H1 (cell line): ENCODE measurements at regions not wholly inside any gene's neighbourhood (a gene's known extent, or its start where the extent isn't known, plus 50 kb on each side); places are given as distances from the start of the nearest gene placed in this dataset.

ENCODE experiments used
- CTCF ChIA-PET: fragments of 300-600 bp; sonication (Branson Sonifier 250); formaldehyde crosslinking; loops from one replicate; lab custom pipeline; 2021; ENCODE audit not compliant: partially characterized antibody; lab: Charles Lee
- POLR2A ChIA-PET: fragments of 300-600 bp; sonication (Branson Sonifier 250); formaldehyde crosslinking; loops from one replicate; lab custom pipeline; 2021; ENCODE audit warnings: inconsistent platforms; ENCODE audit not compliant: partially characterized antibody; lab: Charles Lee
- DNase-seq, 2 experiments: peaks; one replicate each; pipeline versions ENCODE4 v3.0.0 to v3.0.0-alpha.2; 2010 to 2022; ENCODE audit warnings: low spot score in 2 of 2, low read depth in 1 of 2, mixed read lengths in 1 of 2
- FAIRE-seq: peaks from 2 replicates; lab custom pipeline; 2011; peaks lifted over from hg19 to GRCh38; lab: Jason Lieb, UNC
- H2AFZ ChIP-seq: 2 replicates; pipeline ENCODE4 v1.8.1; 2012; ENCODE audit warnings: low read length, inconsistent platforms
- H2AK5ac ChIP-seq: 2 replicates; pipeline ENCODE4 v1.6.1; 2013; ENCODE audit warnings: low read depth, low read length
- H2BK120ac ChIP-seq: replicated peaks from 2 replicates; pipeline ENCODE3; 2013; ENCODE audit warnings: low read depth, low read length, inconsistent platforms
- H2BK12ac ChIP-seq: 2 replicates; pipeline ENCODE4 v1.6.1; 2013; ENCODE audit warnings: low read depth, low read length
- H2BK15ac ChIP-seq: 2 replicates; pipeline ENCODE4 v1.6.1; 2013; ENCODE audit warnings: low read length
- H2BK20ac ChIP-seq: 2 replicates; pipeline ENCODE4 v1.6.1; 2013; ENCODE audit warnings: low read length
- H2BK5ac ChIP-seq: 2 replicates; pipeline ENCODE4 v1.6.1; 2013; ENCODE audit warnings: low read depth, low read length
- H3K14ac ChIP-seq: 2 replicates; pipeline ENCODE4 v1.6.1; 2013; ENCODE audit warnings: inconsistent platforms; ENCODE audit not compliant: insufficient read length
- H3K18ac ChIP-seq: 2 replicates; pipeline ENCODE4 v1.6.1; 2013; ENCODE audit warnings: low read length; ENCODE audit errors: extremely low read depth
- H3K23ac ChIP-seq: 2 replicates; pipeline ENCODE4 v1.6.1; 2013; ENCODE audit warnings: inconsistent platforms; ENCODE audit not compliant: insufficient read length
- H3K23me2 ChIP-seq: 2 replicates; pipeline ENCODE4 v1.6.1; 2013; ENCODE audit warnings: low read depth, low read length
- H3K27ac ChIP-seq: 2 replicates; pipeline ENCODE4 v1.6.1; 2011; ENCODE audit warnings: low read depth, low read length, inconsistent platforms
- H3K27me3 ChIP-seq, 4 experiments: replicated peaks in 1 of 4; 1 replicate in 1 of 4; 2 replicates in 3 of 4; pipeline versions ENCODE4 v1.6.1 to v1.8.1; 2011 to 2013; ENCODE audit warnings: low read length in 3 of 4, mild to moderate bottlenecking in 3 of 4, inconsistent platforms in 2 of 4, mixed read lengths in 2 of 4, moderate library complexity in 1 of 4; ENCODE audit not compliant: control insufficient read depth in 3 of 4, insufficient read depth in 3 of 4; ENCODE audit errors: extremely low read depth in 1 of 4
- H3K36me3 ChIP-seq, 4 experiments: 2 replicates each; pipeline versions ENCODE4 v1.6.1 to v1.8.1; 2011 to 2013; ENCODE audit warnings: mild to moderate bottlenecking in 4 of 4, low read length in 3 of 4, moderate library complexity in 2 of 4, control low read depth in 1 of 4, inconsistent platforms in 1 of 4; ENCODE audit not compliant: insufficient read depth in 4 of 4, control insufficient read depth in 2 of 4
- H3K4ac ChIP-seq: replicated peaks from 2 replicates; pipeline ENCODE3; 2013; ENCODE audit warnings: low read length, low read depth, mixed read lengths, inconsistent platforms; ENCODE audit not compliant: insufficient read length
- H3K4me1 ChIP-seq, 4 experiments: replicated peaks in 1 of 4; 1 replicate in 1 of 4; 2 replicates in 3 of 4; pipeline versions ENCODE4 v1.6.1 to v1.8.1; 2011 to 2013; ENCODE audit warnings: low read length in 3 of 4, inconsistent platforms in 2 of 4, mixed read lengths in 1 of 4; ENCODE audit not compliant: insufficient read depth in 4 of 4, control insufficient read depth in 3 of 4
- H3K4me2 ChIP-seq, 2 experiments: 2 replicates each; pipeline versions ENCODE4 v1.6.1 to v1.8.1; 2011 to 2013; ENCODE audit warnings: low read depth in 2 of 2, low read length in 2 of 2, control low read depth in 1 of 2, inconsistent platforms in 1 of 2, mild to moderate bottlenecking in 1 of 2; ENCODE audit not compliant: insufficient read depth in 1 of 2
- H3K4me3 ChIP-seq, 4 experiments: fragments of 200-600, 300-600 bp in 1 of 4; sonication (generic), shearing (Covaris generic), sonication (Bioruptor Twin) in 1 of 4; 2 replicates each; pipeline versions ENCODE4 v1.5.1 to v1.8.1; 2011 to 2016; ENCODE audit warnings: low read length in 4 of 4, low read depth in 3 of 4, control low read depth in 2 of 4, inconsistent platforms in 2 of 4, mild to moderate bottlenecking in 2 of 4, mixed read lengths in 1 of 4, moderate library complexity in 1 of 4; ENCODE audit not compliant: insufficient read depth in 2 of 4; ENCODE audit errors: extremely low read depth in 1 of 4
- H3K56ac ChIP-seq: replicated peaks from 2 replicates; pipeline ENCODE3; 2013; ENCODE audit warnings: low read depth, mild to moderate bottlenecking, mixed read lengths, low read length, inconsistent platforms; ENCODE audit not compliant: insufficient read length
- H3K79me1 ChIP-seq: 2 replicates; pipeline ENCODE4 v1.6.1; 2013; ENCODE audit warnings: low read depth, low read length, control low read depth
- H3K79me2 ChIP-seq, 2 experiments: 2 replicates each; pipeline versions ENCODE4 v1.6.1 to v1.8.1; 2012 to 2013; ENCODE audit warnings: low read length in 2 of 2, mild to moderate bottlenecking in 2 of 2, inconsistent platforms in 1 of 2; ENCODE audit not compliant: insufficient read depth in 2 of 2, control insufficient read depth in 1 of 2
- H3K9ac ChIP-seq, 4 experiments: replicated peaks in 1 of 4; 1 replicate in 1 of 4; 2 replicates in 3 of 4; pipeline versions ENCODE4 v1.6.1 to v1.8.1; 2011 to 2013; ENCODE audit warnings: low read depth in 3 of 4, low read length in 3 of 4, control low read depth in 2 of 4, mild to moderate bottlenecking in 2 of 4, moderate library complexity in 2 of 4, inconsistent platforms in 1 of 4; ENCODE audit errors: extremely low read depth in 1 of 4
- H3K9me3 ChIP-seq, 2 experiments: 2 replicates each; pipeline versions ENCODE4 v1.6.1 to v1.8.1; 2012 to 2013; ENCODE audit warnings: mild to moderate bottlenecking in 2 of 2, moderate library complexity in 2 of 2, control low read depth in 1 of 2, inconsistent platforms in 1 of 2, low read depth in 1 of 2, low read length in 1 of 2, mixed read lengths in 1 of 2; ENCODE audit not compliant: insufficient read depth in 2 of 2
- H4K20me1 ChIP-seq, 2 experiments: replicated peaks in 1 of 2; 2 replicates each; pipeline versions ENCODE3 to v1.8.1; 2011 to 2013; ENCODE audit warnings: inconsistent platforms in 2 of 2, low read length in 2 of 2, mild to moderate bottlenecking in 1 of 2; ENCODE audit not compliant: insufficient read depth in 2 of 2, control insufficient read depth in 1 of 2
- H4K5ac ChIP-seq: 2 replicates; pipeline ENCODE4 v1.6.1; 2013; ENCODE audit warnings: low read length, low read depth, mixed read lengths, inconsistent platforms; ENCODE audit not compliant: insufficient read length
- H4K8ac ChIP-seq: 2 replicates; pipeline ENCODE4 v1.8.0; 2013; ENCODE audit warnings: mild to moderate bottlenecking, moderate library complexity, low read length, inconsistent platforms; ENCODE audit not compliant: insufficient read depth; ENCODE audit errors: extremely low read depth
- H4K91ac ChIP-seq: replicated peaks from 2 replicates; pipeline ENCODE3; 2013; ENCODE audit warnings: low read length, mixed read lengths, inconsistent platforms; ENCODE audit not compliant: insufficient read length
- GABPA ChIP-seq: IDR thresholded peaks from 2 replicates; pipeline ENCODE4 v1.6.1; 2011; ENCODE audit warnings: mild to moderate bottlenecking, low read length, moderate library complexity, borderline replicate concordance; ENCODE audit not compliant: insufficient read depth
- GTF2F1 ChIP-seq: IDR thresholded peaks from 2 replicates; pipeline ENCODE4 v1.6.1; 2012; ENCODE audit warnings: low read depth, low read length, improper control_type of control experiment, borderline replicate concordance
- JUND ChIP-seq: IDR thresholded peaks from 2 replicates; pipeline ENCODE4 v1.6.1; 2011; ENCODE audit warnings: mild to moderate bottlenecking, improper control_type of control experiment, low read length
- KDM5A ChIP-seq: fragments of 200-600 bp; IDR thresholded peaks from 2 replicates; pipeline ENCODE4 v1.7.1; 2012; ENCODE audit warnings: mild to moderate bottlenecking, low read length, inconsistent platforms, mixed read lengths
- PHF8 ChIP-seq: fragments of 200-600 bp; sonication (generic); conservative IDR thresholded peaks from 2 replicates; pipeline ENCODE4 v1.7.1; 2012; ENCODE audit warnings: low read depth, mild to moderate bottlenecking, inconsistent platforms, low read length, moderate library complexity
- RFX5 ChIP-seq: IDR thresholded peaks from 2 replicates; pipeline ENCODE4 v1.6.1; 2011; ENCODE audit warnings: low read depth, low read length, improper control_type of control experiment, borderline replicate concordance
- SAP30 ChIP-seq: fragments of 300-600 bp; sonication (generic); IDR thresholded peaks from 2 replicates; pipeline ENCODE4 v1.7.1; 2012; ENCODE audit warnings: low read length, moderate library complexity, mild to moderate bottlenecking, inconsistent platforms; ENCODE audit not compliant: insufficient read depth, insufficient replicate concordance
- SIN3A ChIP-seq, 2 experiments: IDR thresholded peaks in 1 of 2; conservative IDR thresholded peaks in 1 of 2; 2 replicates each; pipeline ENCODE4 v1.6.1; 2011 to 2012; ENCODE audit warnings: low read length in 2 of 2, improper control_type of control experiment in 1 of 2, low read depth in 1 of 2, mild to moderate bottlenecking in 1 of 2
- SP1 ChIP-seq: IDR thresholded peaks from 2 replicates; pipeline ENCODE4 v1.6.1; 2011; ENCODE audit warnings: low read depth, low read length
- TAF7 ChIP-seq: optimal IDR thresholded peaks from 2 replicates; pipeline ENCODE3; 2011; ENCODE audit warnings: low read depth, mild to moderate bottlenecking, inconsistent platforms, low read length, moderate library complexity, borderline replicate concordance
- TBP ChIP-seq: IDR thresholded peaks from 2 replicates; pipeline ENCODE4 v1.6.1; 2011; ENCODE audit warnings: low read depth, low read length, improper control_type of control experiment
- WGBS, 2 experiments: shearing (Covaris generic) in 1 of 2; methylation state at CpG; one replicate each; pipeline versions ENCODE4 v1.1.6 to v1.1.7; 2013 to 2015; ENCODE audit warnings: low lambda C conversion rate in 2 of 2, mixed read lengths in 2 of 2, inconsistent platforms in 1 of 2, low coverage in 1 of 2, missing lambda C conversion rate in 1 of 2; ENCODE audit not compliant: insufficient replicate concordance in 2 of 2, insufficient coverage in 1 of 2, insufficient read length in 1 of 2; ENCODE audit errors: extremely low coverage in 1 of 2, missing lambda C conversion rate in 1 of 2; 5-methylcytosine and 5-hydroxymethylcytosine counted together
- TF ChIP-seq, protein P1 (sequence below), 3 experiments: IDR thresholded peaks; 1 replicate in 2 of 3; 2 replicates in 1 of 3; pipeline versions ENCODE4 v1.5.1 to v1.6.1; 2011; ENCODE audit warnings: low read length in 3 of 3, mild to moderate bottlenecking in 3 of 3, inconsistent platforms in 2 of 3, low read depth in 1 of 3, moderate library complexity in 1 of 3; ENCODE audit not compliant: insufficient read depth in 1 of 3; ENCODE audit errors: control extremely low read depth in 1 of 3

- no peak overlapping the region for H2BK120ac ChIP-seq
- no peak overlapping the region for H3K23ac ChIP-seq
- no peak overlapping the region for H3K9ac ChIP-seq
- H3K23me2 ChIP-seq = no peaks in the 10 kb centered on the region
- H3K18ac ChIP-seq = no peak overlapping the region
- DNase-seq (no peak), FAIRE-seq (no peak)
- H3K79me1 ChIP-seq = no peaks in the 10 kb centered on the region
- CTCF ChIA-PET = interaction anchor here (1.3 kb wide), 1 partner anchor 9 kb away, joined by 4 read pairs; no protein-coding TSS in a partner anchor
- H2AFZ ChIP-seq = no peak overlapping the region
- no peak overlapping the region for H2BK15ac ChIP-seq
- 95% methylated on average over 1 of the region's 1 CpG; no CpG with 5 or more reads in 1 of the 2 experiments for WGBS, 2 experiments
- no peak overlapping the region for H3K56ac ChIP-seq
- POLR2A ChIA-PET = no interaction called here
- no peaks in the 10 kb centered on the region for H3K4me1 ChIP-seq
- H3K9me3 ChIP-seq = no peaks in the 10 kb centered on the region
- no peak overlapping the region for H2BK12ac ChIP-seq
- H3K27ac ChIP-seq = no peak overlapping the region
- no peak for TF ChIP-seq SP1
- TF ChIP-seq GTF2F1 = no peak
- TF ChIP-seq, protein P1, sequence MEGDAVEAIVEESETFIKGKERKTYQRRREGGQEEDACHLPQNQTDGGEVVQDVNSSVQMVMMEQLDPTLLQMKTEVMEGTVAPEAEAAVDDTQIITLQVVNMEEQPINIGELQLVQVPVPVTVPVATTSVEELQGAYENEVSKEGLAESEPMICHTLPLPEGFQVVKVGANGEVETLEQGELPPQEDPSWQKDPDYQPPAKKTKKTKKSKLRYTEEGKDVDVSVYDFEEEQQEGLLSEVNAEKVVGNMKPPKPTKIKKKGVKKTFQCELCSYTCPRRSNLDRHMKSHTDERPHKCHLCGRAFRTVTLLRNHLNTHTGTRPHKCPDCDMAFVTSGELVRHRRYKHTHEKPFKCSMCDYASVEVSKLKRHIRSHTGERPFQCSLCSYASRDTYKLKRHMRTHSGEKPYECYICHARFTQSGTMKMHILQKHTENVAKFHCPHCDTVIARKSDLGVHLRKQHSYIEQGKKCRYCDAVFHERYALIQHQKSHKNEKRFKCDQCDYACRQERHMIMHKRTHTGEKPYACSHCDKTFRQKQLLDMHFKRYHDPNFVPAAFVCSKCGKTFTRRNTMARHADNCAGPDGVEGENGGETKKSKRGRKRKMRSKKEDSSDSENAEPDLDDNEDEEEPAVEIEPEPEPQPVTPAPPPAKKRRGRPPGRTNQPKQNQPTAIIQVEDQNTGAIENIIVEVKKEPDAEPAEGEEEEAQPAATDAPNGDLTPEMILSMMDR (IDR thresholded peaks at IDR 0.05; ENCODE audit: control extremely low read depth in 1 of 3, insufficient read depth in 1 of 3, low read depth in 1 of 3, low read length in 3 of 3) = no peak
- no peak for TF ChIP-seq RFX5
- no peak for TF ChIP-seq SAP30
- no peak for TF ChIP-seq GABPA
- TF ChIP-seq JUND = no peak
- TF ChIP-seq KDM5A = no peak
- TF ChIP-seq PHF8 = no peak
- TF ChIP-seq SIN3A (conservative IDR thresholded peaks at IDR 0.05 in 1 of 2, IDR thresholded peaks at IDR 0.05 in 1 of 2; ENCODE audit: low read depth in 1 of 2, low read length in 2 of 2) = no peak
- TF ChIP-seq TAF7 = no peak
- TF ChIP-seq TBP = no peak
- no peak overlapping the region for H3K4ac ChIP-seq
- H3K14ac ChIP-seq = no peak overlapping the region
- H4K20me1 ChIP-seq = no peaks in the 10 kb centered on the region
- H4K8ac ChIP-seq = no peak overlapping the region
- H2AK5ac ChIP-seq = no peak overlapping the region
- no peaks in the 10 kb centered on the region for H3K36me3 ChIP-seq
- H3K4me3 ChIP-seq = no peak overlapping the region
- no peak overlapping the region for H4K5ac ChIP-seq
- H4K91ac ChIP-seq = no peak overlapping the region
- no peaks in the 10 kb centered on the region for H3K79me2 ChIP-seq
- H2BK5ac ChIP-seq = no peak overlapping the region
- no peak overlapping the region for H2BK20ac ChIP-seq
- no peak overlapping the region for H3K4me2 ChIP-seq
- no peaks in the 10 kb centered on the region for H3K27me3 ChIP-seq
Measured at GRCh38 chr13:109351236-109351635, 435.1 kb downstream of the IRS2 start.
